NCI-H2107 (cell line): ENCODE measurements at regions not wholly inside any gene's neighbourhood (a gene's known extent, or its start where the extent isn't known, plus 50 kb on each side); places are given as distances from the start of the nearest gene placed in this dataset.
"Not testable (repeated sequence)": the region's sequence is repeated elsewhere in the genome, so short reads cannot be mapped to it uniquely, and the experiment has no call there.

Experiments
- DNase-seq: peaks from one replicate; lab custom pipeline; 2025; lab: John Stamatoyannopoulos, UW

DNA sequence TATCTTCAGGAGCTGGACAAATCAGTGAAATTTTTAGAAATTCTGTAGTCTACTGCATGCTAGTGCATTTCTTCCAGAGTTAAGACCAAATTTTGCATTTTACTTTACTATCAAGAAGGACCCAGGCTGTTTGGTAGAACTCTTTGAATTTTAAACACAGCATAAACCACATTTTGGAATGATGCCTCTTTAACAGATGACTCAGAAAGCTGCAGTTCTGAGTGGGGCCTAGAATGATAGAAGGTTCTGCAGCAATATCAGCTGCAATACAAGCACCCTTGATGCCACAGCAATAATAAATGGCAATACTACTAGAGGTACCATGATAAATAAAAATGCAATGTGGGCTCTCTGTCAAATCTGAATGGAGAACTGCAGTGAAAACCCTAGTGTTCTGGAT lies 198.7 kb downstream of the TMA16 start:
- DNase-seq: no peak

DNA sequence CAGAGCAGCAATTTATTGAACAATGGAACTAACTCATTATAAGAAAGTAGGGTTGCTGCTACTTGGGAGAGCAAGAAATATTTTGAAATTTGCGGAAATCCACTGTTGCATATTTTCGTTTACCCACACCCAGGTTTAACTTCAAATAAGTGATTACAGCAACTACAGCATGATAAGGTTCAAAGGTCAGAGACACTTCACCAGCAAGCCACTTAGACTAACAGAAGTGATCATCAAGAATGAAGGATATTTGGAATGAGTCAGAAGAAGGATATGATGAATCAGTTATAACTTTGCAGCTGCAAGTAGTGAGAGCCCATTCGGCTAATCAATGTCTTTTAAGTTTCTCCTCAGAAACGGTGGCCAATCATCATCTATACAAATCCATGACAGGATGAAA lies 199.3 kb downstream of the TMA16 start:
- DNase-seq: no peak

DNA sequence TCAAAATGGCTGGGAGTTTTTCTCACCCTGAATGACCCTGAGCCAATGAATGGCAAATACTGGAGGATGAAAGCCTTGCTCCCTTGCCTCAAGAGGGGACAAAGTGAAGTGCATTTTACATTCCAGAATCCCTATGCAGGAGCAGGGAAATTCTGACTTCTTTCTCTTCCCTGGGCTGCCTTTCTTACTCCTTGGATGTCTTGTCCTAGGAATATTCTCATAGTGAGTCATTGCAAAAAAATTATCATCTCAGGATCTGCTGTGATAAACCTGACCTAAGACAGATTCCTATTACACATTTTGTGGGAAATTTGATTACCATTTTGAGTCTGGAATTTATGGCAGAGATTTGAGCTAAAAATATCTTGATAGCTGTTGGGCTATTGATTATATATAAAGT lies 199.9 kb downstream of the TMA16 start:
- DNase-seq: no peak

DNA sequence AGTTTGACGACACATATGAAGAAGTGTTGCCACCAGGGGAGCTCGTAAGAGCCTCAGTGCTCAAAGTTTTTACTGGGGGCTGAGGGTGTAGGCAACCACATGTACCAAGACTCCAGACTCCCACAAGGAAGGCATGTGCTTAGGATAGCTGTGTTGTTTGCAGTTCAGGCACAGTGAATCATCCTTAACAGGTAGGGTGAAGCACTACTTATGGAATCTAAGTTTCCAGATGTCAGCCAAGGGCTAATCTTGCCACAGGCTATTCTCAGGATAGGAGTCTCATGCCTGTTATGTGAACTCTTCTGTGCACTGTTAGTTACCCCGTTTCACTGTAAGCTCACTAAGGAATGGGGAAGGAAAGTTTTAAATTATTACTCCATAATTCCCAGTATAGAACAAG lies 202.6 kb downstream of the TMA16 start:
- no peak for DNase-seq

DNA sequence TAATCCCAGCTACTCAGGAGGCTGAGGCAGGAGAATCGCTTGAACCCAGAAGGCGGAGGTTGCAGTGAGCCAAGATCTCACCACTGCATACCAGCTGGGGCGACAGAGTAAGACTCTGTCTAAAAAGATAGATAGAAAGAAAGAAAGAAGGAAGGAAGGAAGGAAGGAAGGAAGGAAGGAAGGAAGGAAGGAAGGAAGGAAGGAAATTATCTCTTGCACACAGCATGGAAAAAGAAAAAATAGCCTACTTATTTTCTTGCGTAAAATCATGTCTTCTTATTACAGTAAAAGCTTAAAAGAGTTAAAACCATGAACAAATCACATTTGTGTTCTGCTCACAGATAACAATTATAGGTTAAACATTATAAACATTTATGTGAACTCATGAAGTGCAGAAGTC lies 205.9 kb downstream of the TMA16 start:
- DNase-seq: not testable (repeated sequence)

DNA sequence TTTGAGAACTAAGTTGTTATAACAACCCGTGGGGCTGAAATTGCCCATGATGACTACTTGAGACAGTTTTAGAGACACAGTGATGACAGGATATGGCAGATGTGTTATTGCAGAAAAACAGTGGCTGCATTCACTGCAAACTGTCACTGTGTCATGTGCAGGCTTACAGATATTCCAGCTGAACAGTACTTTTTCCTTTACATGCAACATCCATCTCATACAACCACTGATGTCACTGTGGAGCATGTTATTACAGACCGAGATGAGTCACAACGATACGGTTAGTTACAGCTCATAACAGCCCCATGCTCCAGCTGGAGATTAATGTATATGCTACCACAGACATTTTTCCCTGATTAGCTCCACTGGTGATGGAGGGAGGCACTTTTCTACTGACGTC lies 207.4 kb downstream of the TMA16 start:
- no peak for DNase-seq

DNA sequence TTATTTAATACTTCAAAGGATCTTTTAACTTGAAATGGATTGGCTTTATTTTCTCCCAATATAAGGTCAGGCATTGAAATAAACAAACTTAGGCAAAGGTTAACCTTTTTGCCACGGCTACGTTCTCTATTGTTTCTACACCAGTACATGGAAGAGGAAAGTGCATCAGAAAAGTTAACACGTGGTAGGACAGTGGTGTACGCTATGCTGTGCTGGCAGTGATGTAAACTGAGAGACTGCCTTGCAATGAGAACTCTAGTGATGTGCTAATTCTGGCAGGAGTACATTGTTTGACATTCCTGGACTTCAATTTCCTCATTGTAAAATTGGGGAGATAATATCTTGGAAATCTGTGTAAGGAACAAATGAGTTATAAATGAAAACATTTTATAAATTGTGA lies 208.2 kb downstream of the TMA16 start:
- no peak for DNase-seq

DNA sequence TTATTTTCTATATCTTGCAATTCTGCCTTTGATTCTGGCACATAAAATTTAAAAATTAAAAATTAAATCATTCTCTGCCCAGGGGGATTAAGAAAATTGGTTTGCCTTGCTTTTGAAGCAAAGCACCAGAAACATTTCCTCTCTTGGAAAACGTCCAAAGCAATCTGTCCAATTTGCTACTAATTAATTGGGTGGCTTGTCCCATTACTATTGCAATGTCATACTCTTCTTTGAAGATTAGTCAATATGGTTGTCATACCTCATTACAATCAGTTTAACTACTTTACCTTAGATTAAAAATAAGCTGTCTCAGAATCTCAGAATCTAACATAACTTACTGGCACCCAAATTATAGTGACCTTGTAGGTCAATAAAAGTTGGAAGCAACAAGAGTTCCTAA lies 208.8 kb downstream of the TMA16 start:
- no peak for DNase-seq

DNA sequence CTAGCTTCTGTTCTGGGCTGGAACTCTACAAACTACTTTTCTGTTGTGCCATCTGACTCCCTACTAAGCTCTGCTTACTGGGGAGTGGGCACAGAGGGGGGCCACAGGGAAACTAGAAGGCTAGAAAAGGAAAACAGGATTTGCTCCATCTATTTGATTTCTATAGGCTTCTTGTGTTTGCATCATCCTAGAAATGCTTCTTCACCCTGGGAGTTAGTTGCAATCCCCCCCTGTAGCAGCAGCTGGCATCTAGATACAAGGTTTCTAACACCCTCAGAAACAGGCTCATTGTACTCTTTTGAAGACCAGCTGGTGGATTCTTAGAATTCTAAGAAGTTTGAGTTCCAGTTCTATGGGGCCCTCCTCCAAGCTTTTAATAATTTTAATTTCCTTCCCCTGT lies 213.4 kb downstream of the TMA16 start:
- no peak for DNase-seq

DNA sequence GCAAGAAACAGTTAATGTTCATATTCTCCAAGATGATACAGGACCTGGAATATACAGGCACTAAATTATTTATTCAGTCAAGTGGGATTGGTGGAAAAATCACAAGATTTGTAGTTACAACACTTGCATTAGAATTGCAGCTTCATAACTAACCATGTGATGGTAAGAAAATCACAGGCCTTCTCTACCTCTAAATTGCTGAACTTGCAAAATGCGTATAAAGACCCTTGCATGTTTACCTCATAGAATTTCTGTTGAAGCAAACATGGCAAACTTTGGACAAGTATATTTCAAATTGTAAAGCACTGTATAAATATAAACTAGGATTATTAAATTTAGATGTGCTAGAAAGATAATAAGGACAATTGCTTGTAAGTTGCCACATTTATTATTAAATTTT lies 215.1 kb downstream of the TMA16 start:
- no peak for DNase-seq

DNA sequence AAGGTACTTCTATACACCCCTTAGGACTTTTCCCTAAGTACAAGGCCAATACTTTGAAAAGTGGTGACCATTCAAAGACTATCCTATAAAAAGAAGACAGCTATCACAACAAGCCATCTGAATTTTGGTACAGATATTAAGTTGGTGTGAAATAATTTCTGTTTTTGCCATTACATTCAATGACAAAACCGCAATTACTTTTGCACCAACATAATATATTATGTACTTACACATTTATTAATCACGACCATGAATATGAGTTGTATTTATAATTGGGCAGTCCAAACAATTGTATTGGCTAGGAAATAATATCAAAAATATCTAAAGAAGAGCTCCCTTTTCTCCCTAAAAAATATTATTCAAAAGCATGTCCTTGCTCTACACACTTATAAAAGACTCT lies 215.7 kb downstream of the TMA16 start:
- no peak for DNase-seq

DNA sequence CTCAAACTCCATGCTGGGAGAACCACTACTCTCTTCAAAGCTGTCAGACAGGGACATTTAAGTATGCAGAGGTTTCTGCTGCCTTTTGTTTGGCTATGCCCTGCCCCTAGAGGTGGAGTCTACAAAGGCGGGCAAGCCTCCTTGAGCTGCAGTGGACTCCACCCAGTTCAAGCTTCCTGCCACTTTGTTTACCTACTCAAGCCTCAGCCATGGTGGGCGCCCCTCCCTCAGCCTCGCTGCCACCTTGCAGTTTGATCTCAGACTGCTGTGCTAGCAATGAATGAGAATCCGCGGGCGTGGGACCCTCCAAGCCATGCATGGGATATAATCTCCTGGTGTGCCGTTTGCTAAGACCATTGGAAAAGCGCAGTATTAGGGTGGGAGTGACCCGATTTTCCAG lies 230.0 kb downstream of the TMA16 start:
- not testable (repeated sequence) for DNase-seq

DNA sequence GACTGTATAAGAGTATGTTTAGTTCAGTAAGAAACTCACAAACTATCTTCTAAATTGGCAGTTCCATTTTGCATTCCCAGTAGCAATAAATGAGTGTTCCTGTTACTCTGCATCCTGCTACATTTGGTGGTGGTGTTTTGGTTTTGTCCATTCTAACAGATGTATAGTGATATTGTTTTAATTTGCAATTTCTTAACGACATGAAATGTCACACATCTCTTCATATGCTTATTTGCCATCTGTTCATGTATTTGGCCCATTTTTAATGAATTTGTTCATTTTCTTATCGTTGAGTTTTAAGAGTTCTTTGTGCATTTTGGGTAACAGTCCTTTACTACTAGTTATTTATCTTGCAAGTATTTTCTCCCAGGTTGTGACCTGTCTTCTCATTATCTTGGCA lies 232.2 kb downstream of the TMA16 start:
- no peak for DNase-seq

DNA sequence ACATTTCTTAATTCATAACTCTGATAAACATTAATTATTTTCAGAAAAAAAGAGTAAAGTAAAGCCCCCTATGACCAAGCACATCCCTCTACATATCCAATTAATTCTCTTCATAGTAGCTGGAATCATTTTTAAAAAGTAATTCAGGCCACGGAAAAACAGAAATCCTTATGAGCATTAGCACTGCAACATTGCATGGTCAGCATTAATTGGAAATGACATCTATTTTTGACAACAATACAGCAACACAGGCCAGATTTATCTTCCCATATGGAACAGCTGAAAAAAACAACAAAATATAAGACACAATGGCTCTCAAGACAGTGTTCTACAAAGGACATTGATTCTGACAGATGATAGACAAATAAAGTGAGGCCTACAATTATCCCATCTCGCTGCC lies 236.6 kb downstream of the TMA16 start:
- no peak for DNase-seq

DNA sequence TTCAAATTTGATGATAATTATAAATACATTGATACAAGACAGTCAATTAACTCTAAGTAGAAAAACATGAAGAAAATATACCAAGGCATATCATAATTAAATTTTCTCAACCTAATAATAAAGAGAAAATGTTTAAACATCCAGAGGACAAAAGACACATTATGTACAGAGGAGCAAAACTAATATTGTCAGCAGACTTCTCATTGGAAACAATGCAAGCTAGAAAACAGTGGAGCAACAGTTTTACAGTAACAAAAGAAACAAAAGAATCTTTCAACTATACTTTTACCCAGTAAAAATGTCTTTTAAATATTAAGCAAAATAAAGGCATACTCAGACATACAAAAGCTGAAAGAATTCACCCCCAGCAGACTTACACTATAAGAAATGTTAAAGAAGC lies 238.0 kb downstream of the TMA16 start:
- DNase-seq: no peak

DNA sequence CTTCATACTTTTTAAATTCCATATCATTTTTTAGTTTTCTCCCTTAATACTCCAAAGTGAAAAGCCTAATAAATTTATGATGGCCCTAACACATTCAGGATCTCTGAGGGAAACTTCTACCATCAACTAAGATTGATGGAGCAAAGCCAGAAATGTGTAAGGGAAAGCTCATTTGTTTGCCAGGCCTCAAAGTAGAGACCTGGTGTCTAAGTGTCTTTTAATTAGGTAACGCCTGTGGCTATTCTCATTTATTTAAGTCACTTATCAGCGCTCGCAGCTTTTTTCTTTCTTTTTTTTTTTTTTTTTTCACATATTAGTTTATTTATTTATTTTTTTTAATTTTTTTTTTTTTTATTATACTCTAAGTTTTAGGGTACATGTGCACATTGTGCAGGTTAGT lies 242.4 kb downstream of the TMA16 start:
- no peak for DNase-seq

DNA sequence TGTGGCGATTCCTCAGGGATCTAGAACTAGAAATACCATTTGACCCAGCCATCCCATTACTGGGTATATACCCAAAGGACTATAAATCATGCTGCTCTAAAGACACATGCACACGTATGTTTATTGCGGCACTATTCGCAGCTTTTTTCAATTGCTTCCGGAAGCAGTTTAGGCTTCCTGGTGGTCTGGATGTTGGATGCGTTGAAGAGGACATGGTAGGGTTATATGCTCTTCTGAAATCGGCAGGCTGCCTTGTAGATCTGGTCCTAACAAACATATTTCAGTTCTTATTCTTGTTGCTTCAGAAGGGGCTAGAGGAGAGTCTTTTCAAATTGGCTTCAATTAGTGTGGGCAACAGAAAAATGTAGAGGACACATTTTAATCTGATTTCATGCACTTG lies 243.4 kb downstream of the TMA16 start:
- DNase-seq: not testable (repeated sequence)

DNA sequence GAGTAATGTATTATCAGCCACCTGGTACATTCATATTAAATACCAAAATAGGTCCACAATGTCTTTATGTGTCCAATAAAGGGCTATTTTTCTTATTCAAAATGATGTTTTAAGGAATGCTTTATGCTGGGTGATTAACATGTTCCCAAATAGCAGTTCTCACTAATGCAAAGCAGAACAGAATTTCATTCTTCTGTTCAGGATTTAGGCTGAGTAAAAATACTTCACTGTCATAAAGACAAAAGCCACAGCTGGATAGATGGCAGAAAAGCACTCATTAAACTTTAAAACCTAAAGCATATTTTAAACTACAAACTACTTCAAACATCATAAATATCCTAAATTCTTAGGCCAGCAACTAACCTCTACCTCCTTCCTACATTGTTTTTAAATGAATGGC lies 244.0 kb downstream of the TMA16 start:
- no peak for DNase-seq

DNA sequence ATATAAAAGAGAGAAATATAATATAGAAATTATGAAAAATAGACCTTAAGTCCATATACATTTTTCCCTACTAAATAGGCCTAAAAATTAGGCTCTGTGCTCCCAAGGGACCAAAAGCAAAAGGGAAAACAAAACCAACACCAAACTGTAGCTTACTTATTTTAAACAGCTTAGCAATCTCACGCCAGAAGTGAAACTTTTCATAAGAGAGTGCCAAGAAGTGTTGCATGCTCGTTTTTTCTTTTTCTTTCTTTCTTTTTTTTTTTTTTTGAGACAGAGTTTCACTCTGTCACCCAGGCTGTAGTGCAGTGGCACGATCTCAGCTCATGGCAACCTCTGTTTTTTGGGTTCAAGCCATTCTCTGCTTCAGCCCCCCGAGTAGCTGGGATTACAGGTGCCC lies 250.4 kb downstream of the TMA16 start:
- DNase-seq: no peak

DNA sequence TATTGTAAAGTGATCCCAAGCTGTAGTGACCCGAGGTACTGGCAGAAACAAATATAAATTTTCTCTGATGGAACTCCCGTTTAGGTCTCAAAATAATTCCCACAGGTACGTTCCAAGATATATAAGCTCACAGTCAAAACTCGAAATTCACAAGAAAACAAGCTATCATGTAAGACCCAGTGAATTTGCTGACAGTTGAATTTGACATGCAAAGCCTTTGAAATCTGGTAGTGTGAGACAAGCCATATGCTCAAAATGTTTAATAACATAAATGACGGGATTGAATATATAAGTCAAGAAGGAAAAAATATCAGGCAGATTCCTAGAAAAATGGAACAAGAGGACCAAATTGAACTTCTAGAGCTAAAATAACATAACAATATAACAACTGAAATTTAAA lies 252.8 kb downstream of the TMA16 start:
- no peak for DNase-seq

DNA sequence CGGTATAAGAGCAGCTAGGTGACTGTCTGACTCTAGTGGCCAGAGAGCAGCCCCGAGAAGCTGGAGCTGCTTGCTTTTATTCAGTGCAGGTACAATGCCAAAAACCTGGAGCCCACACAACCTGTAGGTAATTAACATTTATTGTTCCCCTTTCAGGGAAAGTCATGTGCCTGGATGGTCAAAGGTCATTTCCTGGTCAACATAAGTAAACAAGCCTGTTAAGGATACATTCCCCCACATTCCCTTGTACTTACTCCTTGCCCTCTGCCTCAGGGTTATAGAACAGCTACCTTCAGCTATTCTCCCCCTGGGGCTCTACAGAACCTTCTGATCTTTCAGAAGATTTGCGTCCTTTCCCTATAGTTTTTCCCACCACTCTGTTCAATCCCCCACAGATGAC lies 253.4 kb downstream of the TMA16 start:
- no peak for DNase-seq

DNA sequence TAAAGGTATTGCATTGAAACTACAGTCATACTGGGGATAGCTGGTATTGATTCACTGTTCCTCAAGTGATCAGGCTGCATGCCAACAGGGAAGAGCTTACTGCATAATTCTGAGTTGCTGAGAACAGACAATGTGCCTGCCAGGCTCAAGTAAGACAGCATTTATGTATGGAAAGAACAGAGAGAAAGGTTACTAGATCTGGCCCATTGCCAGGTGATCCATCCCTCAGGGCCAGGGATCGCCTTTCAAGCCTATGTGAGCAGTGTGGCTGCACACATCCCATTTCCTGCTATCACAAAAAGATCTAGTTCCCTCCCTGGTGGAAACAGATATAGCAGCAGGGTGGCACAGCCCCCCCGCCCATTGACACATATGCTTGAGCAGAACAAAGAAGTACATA lies 254.0 kb downstream of the TMA16 start:
- DNase-seq: no peak

DNA sequence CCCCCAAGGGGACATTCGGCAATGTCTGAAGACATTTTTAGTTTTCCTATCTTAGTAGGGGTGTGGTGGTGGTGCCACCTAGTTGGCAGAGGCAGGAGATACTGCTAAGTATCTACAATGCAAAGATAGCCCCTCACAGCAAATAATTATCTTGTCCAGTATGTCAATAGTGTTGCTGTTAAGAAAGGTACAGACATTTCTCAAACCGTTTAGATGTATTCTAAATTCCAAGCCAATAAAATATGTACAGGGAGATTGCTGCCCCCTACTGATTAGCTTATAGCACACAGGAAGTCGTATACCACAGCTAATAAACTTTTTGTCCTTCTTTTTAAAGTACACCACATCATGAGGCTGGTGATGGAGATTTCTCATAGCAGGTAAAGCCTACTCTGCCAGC lies 260.5 kb downstream of the TMA16 start:
- DNase-seq: no peak

DNA sequence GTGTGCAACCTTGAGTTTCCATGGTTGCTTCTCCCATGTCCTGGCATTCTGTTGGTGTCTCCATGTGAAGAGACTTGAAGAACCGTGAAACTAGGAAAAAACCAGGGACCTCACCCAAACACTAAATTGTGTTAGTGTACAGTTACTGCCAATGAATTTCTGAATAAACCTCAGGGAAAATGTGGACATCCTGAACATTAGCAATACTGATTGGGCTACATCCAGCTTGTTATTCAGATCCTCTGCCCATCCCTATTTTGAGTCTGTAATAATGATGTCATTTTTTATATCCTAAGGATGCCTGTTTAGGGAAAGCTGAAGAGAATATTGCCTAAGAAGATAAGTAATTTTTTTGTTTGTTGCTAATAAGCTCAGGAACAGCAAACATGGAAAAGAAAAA lies 262.7 kb downstream of the TMA16 start:
- no peak for DNase-seq

DNA sequence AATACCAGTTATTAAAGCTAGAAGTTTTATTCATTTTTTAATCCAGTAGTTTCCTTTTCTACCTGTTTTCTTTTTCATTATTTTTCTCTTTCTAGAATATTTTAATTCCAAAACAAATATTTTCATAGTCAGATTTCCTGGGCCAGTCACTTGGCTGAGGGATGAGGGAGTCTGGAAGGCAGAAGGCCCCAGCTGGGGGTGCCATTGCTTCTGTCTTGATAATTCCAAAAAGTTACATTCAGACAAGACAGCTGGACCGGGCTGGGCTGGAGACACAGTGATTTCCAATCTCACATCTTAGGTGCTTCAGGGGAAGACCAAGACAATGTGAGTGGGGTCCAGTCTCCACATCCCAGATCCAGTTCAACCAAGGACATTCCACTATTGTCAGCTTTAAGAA lies 263.5 kb downstream of the TMA16 start:
- DNase-seq: no peak
